ENCODE measurements at regions not wholly inside any gene's neighbourhood (a gene's known extent, or its start where the extent isn't known, plus 50 kb on each side); places are given as distances from the start of the nearest gene placed in this dataset.

DNA sequence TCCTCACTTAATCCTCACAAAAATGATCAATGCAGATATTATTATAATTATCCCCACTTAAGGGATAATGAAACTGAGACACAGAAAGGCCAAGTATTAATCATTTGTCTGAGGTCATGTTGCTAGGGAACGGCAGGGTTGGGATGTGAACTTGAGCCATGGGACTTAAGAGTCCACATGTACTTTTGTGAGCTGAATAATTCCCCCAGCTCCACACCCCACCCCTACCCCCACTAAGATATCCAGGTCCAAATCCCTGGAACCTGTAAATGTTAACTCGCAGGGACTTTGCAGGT is 290.5 kb upstream of the GADL1 start:
- Histone ChIP-seq H2BK120ac (ENCODE audit: low read depth, low read length, poor library complexity, severe bottlenecking) (no peak overlapping the region), H3K18ac (ENCODE audit: insufficient read length, low read depth, low read length) (no peak overlapping the region), H4K8ac (replicated peaks; ENCODE audit: insufficient read length, low read depth, low read length) (no peak overlapping the region), H3K4ac (ENCODE audit: low read depth, low read length) (no peak overlapping the region), H3K79me1 (ENCODE audit: insufficient read depth, low read depth, low read length, poor library complexity, severe bottlenecking) (no peaks in the 10 kb centered on the region), H3K23me2 (ENCODE audit: insufficient read length, low read depth, low read length, poor library complexity, severe bottlenecking) (no peaks in the 10 kb centered on the region), H3K14ac (ENCODE audit: insufficient read depth, low read length) (no peak overlapping the region), H3K27ac (ENCODE audit: insufficient read length, low read depth, low read length) (no peak overlapping the region), H2BK15ac (ENCODE audit: low read depth, low read length) (no peak overlapping the region), H4K5ac (ENCODE audit: insufficient read length, low read depth, low read length) (no peak overlapping the region), H2BK12ac (ENCODE audit: insufficient read length, low read depth, low read length) (no peak overlapping the region), H4K20me1 (ENCODE audit: control insufficient read depth, insufficient read depth, insufficient read length) (no peaks in the 10 kb centered on the region), H3K9ac (ENCODE audit: extremely low read depth, insufficient read length, low read length) (no peak overlapping the region), H3T11ph (ENCODE audit: low read length) (no peak overlapping the region), H3K23ac (ENCODE audit: insufficient read length, low read depth, low read length) (no peak overlapping the region), H3K56ac (ENCODE audit: insufficient read length, low read depth, low read length) (no peak overlapping the region), H2BK20ac (ENCODE audit: low read depth, low read length, poor library complexity, severe bottlenecking) (no peak overlapping the region), H2BK5ac (ENCODE audit: insufficient read length, low read length) (no peak overlapping the region), H3K79me2 (ENCODE audit: insufficient read depth, low read length) (no peaks in the 10 kb centered on the region), H2AFZ (ENCODE audit: low read length) (no peak overlapping the region), H3K4me1 (ENCODE audit: insufficient read depth, low read length) (no peaks in the 10 kb centered on the region; the same call in 1 of the 2 replicates), H3K4me2 (ENCODE audit: insufficient read depth, insufficient read length, low read length) (no peak overlapping the region), H2AK5ac (ENCODE audit: insufficient read length, low read length) (no peak overlapping the region), H3K9me3 (ENCODE audit: control insufficient read depth, low read depth, low read length) (no peaks in the 10 kb centered on the region), H4K91ac (ENCODE audit: insufficient read length, low read depth, low read length) (no peak overlapping the region), H3K27me3 (ENCODE audit: insufficient read depth, low read length) (no peaks in the 10 kb centered on the region)
- no peaks in the 10 kb centered on the region for H3K36me3 Mint-ChIP-seq (ENCODE audit: insufficient read depth in 1 of 3, low read depth in 3 of 3)
- DNase-seq = no peak
- H3K4me1 Mint-ChIP-seq = peaks cover 12 to 13% of the 10 kb centered on the region in 2 experiments
- TF ChIP-seq, protein P1, sequence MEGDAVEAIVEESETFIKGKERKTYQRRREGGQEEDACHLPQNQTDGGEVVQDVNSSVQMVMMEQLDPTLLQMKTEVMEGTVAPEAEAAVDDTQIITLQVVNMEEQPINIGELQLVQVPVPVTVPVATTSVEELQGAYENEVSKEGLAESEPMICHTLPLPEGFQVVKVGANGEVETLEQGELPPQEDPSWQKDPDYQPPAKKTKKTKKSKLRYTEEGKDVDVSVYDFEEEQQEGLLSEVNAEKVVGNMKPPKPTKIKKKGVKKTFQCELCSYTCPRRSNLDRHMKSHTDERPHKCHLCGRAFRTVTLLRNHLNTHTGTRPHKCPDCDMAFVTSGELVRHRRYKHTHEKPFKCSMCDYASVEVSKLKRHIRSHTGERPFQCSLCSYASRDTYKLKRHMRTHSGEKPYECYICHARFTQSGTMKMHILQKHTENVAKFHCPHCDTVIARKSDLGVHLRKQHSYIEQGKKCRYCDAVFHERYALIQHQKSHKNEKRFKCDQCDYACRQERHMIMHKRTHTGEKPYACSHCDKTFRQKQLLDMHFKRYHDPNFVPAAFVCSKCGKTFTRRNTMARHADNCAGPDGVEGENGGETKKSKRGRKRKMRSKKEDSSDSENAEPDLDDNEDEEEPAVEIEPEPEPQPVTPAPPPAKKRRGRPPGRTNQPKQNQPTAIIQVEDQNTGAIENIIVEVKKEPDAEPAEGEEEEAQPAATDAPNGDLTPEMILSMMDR (conservative IDR thresholded peaks at IDR 0.05) = no peak
- WGBS (ENCODE audit: extremely low coverage, insufficient read length, low lambda C conversion rate) = no CpG with 5 or more reads among the region's 2 CpGs
- no peaks in the 10 kb centered on the region for H3K9me3 Mint-ChIP-seq
- H3K27ac Mint-ChIP-seq = no peak overlapping the region
- no peak overlapping the region for H3K4me3 Mint-ChIP-seq
- H3K27me3 Mint-ChIP-seq (ENCODE audit: low read depth) = no peaks in the 10 kb centered on the region
